Astrocyte of the hippocampus (primary cell): ENCODE measurements at regions not wholly inside any gene's neighbourhood (a gene's known extent, or its start where the extent isn't known, plus 50 kb on each side); places are given as distances from the start of the nearest gene placed in this dataset.

Source experiments
- DNase-seq: peaks from one replicate; pipeline ENCODE4 v3.0.0; 2011; ENCODE audit warnings: low read depth, low spot score

GRCh38 chr13:111449041-111449440 is 128.6 kb downstream of the TEX29 start:
- DNase-seq, result no peak

DNA sequence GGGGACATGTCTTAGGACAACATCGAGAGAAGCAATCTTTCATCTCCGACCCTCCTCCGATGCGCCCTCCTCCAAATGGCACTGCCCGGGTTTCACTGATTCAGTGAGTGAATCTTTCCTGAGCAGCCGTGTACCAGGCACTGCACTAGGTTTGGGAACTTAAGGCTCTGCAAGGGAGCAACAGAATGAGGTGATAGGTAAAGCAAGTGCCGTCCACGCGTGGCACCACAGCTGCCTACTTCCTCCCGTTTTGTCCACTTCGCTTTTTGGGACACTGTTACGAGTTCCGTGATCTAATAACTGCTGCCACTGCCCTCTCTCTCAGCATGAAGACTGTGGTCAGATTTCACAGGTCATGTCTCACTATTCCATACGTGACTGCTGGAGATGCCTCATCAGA is 131.0 kb downstream of the TEX29 start:
- DNase-seq, result no peak

DNA sequence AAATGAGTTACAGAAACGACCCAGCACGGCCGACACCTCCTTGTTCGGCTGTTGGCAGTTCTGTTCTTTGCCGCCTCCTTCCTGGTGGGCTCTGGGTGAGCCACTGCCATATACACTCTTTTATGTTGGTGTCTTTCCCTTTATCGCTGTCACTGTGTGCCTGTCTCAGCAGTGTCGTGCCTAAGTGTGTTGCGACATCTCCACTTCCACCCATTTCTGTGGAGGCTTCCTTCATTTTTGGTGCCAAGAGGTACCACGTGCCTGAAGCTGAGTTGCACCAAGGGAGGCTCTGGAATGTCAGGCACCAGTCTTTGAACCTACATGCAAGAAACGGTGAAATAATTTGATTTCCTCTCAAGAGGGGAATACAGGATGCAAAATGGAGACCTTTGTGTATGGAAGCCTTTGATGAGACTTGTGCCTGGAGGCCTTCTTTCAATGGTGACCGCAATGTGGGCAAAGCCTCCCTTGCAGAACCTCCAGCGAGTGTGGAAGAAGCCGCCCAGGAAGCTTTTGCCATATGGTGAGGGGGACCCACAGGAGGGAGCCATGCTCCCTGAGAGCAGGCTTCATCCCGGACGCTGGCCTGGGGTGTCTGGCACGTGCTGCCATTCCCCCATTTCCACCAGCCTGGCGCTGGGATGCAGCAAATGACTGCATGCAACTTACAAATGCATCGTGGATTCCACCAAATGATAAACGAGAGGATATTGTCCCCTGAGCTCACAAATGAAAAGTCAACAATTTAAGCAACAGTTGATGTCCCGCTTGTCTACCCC is 136.2 kb downstream of the TEX29 start:
- no peak for DNase-seq

- no peak for DNase-seq
These were observed 137.6 kb downstream of the TEX29 start for GRCh38 chr13:111458001-111458531.

GRCh38 chr13:111458739-111459138 is 138.3 kb downstream of the TEX29 start:
- no peak for DNase-seq

DNA sequence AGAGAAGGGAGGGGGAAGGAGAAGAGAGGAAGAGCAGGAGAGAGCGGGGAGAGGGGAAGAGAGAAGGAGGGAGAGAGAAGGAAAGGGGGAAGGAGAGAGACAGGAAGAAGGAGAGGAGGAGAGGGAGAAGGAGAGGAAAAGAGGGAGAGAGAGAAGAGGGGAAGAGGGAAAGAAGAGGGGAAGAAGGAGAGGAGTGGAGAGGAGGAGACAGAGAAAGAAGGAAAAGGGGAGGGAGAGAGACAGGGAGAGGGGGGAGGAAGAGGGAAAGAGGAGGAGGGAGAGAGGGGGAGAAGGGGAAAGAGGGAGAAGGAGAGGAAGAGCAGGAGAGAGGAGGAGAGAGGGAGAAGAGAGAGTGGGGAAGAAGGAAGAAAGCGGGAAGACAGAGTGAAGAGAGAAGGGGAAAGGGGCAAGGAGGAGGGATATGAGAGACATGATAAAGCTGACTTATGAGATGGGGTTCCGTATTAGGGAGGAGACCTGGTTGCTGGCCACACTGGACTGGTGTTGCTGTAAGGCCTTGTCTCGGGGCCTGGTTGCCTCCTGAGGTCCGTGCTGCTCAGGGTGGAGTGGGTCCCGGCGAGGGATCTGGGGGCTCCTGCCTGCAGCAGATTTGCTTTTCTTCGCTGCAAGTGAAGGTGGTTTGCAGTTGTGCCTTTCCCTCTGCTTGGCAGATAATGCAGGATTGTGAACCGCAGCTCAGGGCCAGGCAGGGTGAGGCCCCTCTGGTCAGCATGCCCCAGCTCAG is 139.5 kb downstream of the TEX29 start:
- no peak for DNase-seq

DNA sequence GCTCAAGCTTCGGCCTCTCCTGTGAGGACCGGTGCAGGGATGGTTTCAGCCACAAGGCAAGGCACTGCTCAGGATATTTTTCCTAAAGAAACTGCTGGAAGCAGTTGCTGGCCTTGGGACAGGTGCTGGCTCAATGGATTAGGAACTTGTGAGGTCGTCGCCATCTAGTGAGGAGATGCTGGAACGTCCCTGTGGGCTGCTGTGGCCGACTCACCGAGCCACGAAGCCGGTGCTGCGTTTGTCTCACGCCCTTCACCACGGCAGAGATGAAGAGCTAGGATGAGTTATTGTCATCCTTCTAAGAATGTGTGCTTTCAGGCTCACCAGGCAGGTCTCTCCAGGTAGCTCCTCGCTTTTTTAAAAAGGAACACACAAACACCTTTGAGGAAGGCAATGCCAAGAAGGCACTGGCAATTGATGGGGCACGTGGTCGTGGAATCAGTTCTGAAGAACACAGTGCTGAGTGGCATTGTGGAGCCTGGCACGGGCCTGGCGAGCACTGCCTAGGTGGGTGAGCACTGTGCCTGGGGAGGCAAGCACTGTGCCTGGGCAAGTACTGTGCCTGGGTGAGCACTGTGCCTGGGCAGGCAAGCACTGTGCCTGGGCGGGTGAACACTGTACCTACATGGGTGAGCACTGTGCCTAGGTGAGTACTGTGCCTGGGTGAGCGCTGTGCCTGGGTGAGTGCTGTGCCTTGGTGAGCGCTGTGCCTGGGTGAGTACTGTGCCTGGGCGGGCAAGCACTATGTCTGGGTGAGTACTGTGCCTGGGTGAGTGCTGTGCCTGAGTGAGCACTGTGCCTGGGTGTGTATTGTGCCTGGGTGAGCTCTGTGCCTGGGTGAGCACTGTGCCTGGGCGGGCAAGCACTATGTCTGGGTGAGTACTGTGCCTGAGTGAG is 140.4 kb downstream of the TEX29 start:
- DNase-seq, result peak; percentile 63

GRCh38 chr13:111461445-111462149 is 141.2 kb downstream of the TEX29 start:
- DNase-seq, result no peak

DNA sequence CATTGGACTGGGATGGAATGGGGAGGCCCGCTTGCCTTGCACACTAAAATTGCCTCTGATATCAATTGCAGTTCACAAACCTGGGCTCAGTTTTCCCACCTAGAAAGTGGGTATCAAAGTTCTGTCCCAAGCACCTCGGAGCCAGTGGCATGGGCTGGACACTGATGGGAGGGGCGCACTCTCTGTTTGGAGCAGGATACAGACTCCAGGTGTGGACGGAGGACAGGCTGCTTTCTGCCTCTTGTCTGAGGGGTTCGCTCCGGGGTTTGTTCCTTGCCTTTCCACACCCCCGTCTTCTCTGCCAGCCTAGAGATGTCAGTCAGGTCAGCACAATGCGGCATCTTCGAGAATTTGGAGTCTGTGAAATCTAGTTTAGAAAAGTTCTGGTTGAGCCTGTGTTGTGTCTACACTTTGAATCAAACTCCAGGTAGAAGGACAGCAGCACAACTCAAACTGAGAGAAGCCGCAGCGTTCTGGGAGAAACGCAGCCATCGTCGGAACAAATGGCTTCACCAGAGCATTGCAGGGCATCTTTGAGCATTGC is 141.9 kb downstream of the TEX29 start:
- no peak for DNase-seq

- no peak for DNase-seq
These were observed 142.5 kb downstream of the TEX29 start for GRCh38 chr13:111462944-111463343.

- no peak for DNase-seq
These were observed 146.9 kb downstream of the TEX29 start for GRCh38 chr13:111467111-111467890.

DNA sequence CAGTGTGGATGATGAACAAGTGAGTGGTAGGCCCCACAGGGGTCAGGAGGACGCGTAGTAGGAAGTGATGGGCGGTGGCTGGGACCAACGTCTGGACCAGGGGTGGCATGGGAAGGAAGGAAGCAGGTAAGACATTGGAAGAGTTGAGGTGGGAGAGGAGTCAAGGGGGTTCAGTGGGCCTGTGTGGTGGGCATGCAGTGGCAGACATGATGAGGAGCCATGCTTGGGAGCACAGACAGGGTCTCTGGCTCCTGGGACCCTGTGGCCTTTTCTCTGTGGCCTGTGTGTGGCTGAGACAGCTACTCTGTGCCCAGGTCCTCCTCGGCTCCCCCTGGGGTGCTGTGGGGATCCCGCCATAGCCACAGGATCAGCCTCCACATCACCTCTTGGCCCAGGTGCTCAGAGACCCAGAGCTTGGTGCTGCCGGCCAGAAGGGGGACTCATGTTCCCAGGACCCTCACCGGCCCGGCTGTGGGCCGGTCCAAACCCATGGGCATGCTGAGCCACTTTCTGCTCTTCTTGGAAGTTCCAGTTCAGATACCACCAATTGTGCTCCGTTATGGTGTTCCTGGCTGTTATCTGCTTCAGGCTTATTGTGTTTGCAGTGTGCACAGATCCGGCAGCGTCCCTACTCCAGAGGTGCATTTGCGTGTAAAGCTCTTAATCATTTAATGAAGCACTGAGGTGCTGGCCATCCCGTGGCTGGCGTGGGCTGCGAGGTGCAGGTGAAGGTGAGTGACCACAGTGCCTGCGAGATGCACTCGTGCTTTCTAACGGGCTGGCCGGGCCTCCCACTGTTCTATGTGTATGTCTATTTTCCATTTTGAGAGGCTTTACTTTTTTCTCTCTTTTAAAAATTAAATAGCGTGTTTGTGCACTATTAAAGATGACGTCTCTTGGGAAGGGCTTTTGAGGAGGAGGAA is 147.9 kb downstream of the TEX29 start:
- DNase-seq, result no peak

GRCh38 chr13:111469450-111469849 is 149.0 kb downstream of the TEX29 start:
- no peak for DNase-seq

DNA sequence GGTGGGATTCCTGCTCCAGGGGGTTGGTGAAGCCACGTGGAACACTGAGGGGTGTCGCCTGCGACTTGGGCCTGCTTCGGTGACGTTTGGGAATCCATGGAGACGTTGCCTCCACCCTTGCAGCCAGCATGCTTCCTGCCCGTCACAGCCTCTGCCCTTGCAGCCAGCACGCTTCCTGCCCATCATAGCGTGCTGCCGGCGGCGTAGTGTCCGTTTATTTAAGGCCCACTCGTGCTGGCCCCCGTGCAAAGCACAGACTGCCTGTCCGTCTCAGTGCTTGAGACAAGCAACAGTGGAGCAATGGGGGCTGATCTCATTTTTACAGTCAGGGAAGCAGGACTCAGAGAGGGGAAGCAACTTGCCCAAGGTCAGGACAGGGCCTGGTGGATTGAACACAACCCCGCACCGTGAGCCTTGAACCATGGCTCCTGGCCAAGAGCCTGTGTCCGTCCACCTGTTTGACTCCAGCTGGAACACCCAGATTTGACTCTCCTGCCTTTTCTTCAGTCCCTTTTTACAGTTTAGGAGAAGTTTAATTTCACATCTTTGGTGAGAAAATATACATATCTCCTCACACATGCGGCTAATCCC is 149.6 kb downstream of the TEX29 start:
- no peak for DNase-seq

DNA sequence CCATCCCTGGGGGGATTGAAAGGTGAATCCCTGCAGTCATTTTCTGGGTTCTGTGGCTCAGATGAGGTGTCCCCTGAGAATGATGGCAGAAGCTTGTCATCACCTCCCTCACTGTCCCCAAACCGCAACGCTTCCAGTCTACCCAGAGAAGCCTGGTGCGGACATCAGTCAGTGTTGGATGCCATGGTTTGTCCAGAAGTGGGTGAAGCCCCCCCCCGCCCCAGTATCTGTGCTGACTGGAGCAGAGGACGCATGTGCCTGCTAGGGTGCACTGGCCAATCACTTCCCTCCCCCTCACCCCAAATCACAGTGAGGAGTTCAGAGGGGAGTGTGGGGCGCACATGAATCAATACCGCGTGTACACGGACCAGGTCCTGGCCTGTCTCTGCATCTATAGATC is 150.5 kb downstream of the TEX29 start:
- no peak for DNase-seq

DNA sequence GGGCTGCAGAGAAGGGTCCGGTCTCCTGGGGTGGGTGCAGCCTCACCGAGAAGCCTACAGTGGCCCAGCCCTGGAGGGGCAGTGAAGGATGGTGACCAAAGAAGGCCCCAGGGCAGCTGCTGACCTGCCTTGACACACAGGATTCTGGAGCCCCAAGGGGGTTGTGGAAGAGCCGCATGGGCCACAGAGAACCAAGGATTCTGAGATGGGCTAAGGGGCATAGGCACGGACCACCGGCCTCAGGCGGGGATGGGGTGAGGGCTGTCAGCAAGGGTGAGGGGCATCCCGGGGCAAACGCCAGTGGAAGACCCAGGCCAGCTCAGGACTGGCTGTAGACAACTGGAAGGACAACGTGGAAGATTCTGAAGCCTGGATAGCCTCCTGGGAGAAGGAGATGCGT is 151.6 kb downstream of the TEX29 start:
- DNase-seq, result no peak

DNA sequence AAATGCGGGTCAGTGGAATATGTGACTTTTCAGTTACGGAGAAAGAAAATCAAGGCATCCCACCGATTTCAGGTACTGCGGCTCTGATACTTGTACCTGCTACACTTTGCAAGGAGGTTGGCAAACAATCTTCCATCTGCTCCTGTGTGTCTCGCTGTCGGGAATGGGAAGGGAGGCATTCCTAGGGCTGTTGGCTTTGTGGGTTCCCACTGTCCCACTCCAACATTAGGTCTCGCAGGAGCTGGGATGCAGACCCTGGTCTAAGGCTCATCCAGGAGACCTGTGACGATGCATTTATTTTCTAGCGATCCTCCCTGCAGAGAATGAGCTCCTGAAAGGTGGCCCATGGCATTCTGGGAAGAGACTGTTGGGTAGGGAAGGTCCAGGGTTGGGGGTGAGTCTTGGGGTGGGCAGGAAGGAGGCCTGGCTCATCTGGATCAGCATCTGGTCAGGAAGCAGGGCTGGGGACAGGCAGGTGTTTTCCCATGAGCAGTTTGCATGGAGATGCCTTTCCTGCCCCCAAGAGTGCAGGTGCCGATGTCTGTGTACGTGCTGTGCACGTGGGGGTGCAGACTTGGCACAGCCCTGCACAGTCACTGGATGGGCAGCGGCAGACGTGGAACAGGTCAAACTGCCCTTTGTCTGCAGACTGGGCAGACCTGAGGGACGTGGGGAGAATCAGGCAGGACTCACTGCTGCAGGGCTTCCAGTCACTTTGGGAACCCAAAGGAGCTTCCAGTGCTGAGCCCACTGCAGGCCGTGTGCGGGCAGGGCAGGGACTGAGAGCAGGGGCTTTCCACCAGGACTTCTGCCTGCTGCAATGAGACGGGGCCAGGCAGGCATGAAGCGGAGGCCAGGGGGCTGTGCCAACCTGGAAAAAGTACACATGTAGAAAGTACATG is 152.4 kb downstream of the TEX29 start:
- DNase-seq, result no peak
